ENCODE measurements at regions not wholly inside any gene's neighbourhood (a gene's known extent, or its start where the extent isn't known, plus 50 kb on each side); places are given as distances from the start of the nearest gene placed in this dataset.

DNA sequence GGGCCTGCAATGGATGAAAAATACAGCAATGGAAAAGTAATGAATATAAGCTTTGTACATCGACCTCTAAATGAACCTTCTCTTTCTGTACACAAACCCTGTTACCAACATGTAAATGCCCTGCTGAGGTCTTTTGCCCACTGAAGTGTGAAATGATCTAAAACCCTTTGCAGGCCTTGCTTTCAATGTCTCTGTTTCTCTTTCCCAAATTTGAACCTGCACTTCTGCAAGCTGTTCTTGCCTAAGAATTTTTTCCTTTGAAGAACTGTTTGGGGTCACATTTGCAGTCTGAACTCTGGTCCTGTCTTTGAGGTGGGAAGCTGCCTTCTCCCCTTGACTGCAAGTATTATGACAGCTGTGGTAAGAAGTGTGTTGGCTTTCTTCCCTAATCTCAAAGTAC lies 1237.1 kb downstream of the FAM181B start:
- DNase-seq: no peak

- no peak for DNase-seq
Observed at GRCh38 chr11:81495699-81496292, 1237.9 kb downstream of the FAM181B start.

GRCh38 chr11:81494431-81494830 lies 1239.2 kb downstream of the FAM181B start:
- no peak for DNase-seq

GRCh38 chr11:81492923-81493445 lies 1240.7 kb downstream of the FAM181B start:
- DNase-seq: no peak

DNA sequence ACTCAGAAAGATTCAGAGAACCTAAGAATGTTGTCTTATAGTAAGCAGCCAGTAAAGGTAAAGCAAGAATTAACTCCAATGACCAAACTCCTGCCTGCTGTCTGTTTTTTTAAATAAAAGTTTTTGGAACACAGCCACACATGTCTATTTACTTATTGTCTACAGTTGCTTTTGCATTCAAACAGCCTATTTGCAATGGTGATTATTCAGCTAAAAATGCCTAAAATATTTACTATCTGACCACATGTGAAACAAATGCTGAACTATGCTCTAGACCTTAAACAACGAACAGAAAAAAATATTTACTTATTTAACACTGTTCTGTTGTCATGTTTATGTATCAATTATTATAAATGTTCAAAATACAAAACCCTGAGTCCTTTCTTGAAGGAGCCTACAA lies 1246.6 kb downstream of the FAM181B start:
- no peak for DNase-seq

DNA sequence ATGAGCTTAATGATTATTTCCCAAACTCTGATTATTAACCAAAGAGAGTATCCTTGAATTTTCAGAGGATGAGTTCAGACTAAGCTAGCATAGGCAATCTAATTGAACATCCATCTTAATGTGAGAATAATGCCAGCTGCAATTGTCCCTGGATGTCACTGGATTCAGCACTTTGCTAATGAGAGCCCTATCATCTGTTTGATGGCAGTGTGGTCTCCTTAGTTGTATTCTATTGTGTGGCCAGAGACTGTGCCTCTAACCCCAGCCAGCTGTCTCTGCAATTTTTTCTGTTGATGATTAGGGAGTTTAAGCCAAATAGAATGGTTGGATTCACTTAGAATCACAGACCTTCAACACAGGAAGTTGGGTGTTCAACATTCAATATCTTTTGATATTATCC lies 1249.5 kb downstream of the FAM181B start:
- no peak for DNase-seq

DNA sequence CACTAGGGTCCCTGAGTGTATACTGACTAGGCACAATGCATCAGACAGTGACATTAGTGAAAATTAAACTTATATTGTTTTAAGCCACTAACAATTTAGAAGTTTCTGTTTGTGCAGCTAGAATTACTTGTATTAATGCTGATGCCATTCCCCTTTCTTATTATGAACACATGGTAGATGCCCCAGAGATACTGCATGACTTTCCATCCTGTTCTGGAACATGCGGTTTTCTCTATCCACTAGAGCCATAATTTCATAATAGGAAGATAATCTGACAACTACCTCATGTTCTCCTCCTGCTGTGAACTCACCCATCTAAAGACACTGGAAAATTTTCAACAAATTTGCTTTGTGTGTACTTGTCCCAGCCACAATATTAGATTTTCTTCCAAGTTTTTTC lies 1256.4 kb downstream of the FAM181B start:
- no peak for DNase-seq

GRCh38 chr11:81476345-81476744 lies 1257.3 kb downstream of the FAM181B start:
- DNase-seq: no peak

GRCh38 chr11:81472646-81473045 lies 1261.0 kb downstream of the FAM181B start:
- DNase-seq: no peak

- DNase-seq: no peak
Observed at GRCh38 chr11:81470446-81470845, 1263.2 kb downstream of the FAM181B start.

DNA sequence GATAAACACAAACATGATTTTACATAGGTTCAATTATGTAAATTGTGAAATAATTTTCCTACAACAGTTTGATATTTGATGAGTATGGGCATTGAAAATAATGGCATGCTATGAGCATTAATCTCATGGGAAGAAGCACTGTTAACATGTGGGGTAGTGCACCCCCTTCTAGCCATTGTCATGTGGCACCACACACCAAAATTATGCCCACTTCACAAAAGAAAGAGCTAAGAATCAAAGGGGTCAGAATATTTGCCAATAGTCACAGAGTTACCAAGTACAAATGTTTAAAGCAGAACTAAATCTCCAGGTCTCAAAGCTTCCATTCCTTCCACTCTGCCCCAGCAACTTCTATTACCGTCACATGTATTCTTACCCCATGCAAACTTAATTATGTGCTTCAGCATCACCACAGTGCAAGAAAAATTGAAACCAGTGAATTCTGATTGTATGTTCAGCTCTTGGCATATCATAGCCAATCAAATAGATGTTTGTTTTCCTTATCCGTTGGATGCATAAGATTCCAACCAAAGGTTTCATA lies 1273.8 kb downstream of the FAM181B start:
- no peak for DNase-seq

GRCh38 chr11:81449588-81450156 lies 1284.0 kb downstream of the FAM181B start:
- DNase-seq: no peak

- no peak for DNase-seq
Observed at GRCh38 chr11:81444297-81444696, 1289.4 kb downstream of the FAM181B start.

- no peak for DNase-seq
Observed at GRCh38 chr11:81432333-81432732, 1301.3 kb downstream of the FAM181B start.

- no peak for DNase-seq
Observed at GRCh38 chr11:81424822-81425221, 1308.8 kb downstream of the FAM181B start.

DNA sequence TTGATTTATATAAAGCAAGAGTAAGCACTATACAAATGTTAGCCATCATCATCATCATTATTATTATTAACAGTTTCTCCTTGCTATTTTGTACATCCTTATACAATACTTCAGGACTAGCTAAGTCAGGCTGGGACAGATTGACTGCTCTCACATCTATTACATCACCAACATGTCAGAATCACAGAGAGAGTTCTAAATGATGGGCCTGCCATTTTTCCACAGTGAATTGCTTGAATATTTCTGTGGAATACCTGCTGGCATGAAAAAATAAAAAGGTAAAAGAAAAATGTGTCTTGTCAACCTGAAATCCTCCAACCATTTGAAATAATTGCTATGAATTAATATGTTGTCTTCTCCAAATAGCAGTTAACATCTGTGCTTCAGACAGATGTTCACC lies 1311.3 kb downstream of the FAM181B start:
- DNase-seq: no peak

- no peak for DNase-seq
Observed at GRCh38 chr11:81421251-81421860, 1312.3 kb downstream of the FAM181B start.

DNA sequence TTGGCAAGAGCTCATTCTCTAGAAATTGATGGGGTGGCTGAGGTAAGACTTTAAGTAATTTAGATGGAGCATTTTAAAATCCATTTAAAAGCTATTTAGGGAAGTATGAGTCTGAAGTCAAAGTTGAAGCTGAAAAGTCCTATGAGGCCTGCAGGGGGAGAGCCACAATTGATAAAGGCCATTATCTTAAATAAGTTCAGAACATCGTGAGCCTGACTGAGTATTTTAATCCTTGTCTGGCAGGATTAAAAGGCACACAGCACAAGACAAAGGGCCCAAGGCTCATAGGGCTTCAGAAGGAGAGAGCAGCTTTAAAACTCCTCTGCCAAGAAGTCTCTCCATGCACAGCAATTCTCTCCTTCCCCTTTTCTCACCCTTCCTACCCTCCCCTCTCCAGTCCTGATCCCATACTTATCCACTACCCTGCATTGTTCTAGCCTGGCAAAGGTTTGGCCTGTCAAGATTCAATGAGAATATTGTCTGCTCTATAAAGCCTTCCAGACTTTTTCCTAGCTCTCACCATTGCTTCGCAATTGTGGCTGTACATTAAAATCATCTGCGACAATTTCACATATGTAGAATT lies 1312.9 kb downstream of the FAM181B start:
- DNase-seq: no peak

- DNase-seq: no peak
Observed at GRCh38 chr11:81397316-81397715, 1336.3 kb downstream of the FAM181B start.

GRCh38 chr11:81394311-81394710 lies 1339.4 kb downstream of the FAM181B start:
- no peak for DNase-seq

GRCh38 chr11:81388326-81388725 lies 1345.3 kb downstream of the FAM181B start:
- DNase-seq: no peak

GRCh38 chr11:81380395-81380794 lies 1353.3 kb downstream of the FAM181B start:
- no peak for DNase-seq

DNA sequence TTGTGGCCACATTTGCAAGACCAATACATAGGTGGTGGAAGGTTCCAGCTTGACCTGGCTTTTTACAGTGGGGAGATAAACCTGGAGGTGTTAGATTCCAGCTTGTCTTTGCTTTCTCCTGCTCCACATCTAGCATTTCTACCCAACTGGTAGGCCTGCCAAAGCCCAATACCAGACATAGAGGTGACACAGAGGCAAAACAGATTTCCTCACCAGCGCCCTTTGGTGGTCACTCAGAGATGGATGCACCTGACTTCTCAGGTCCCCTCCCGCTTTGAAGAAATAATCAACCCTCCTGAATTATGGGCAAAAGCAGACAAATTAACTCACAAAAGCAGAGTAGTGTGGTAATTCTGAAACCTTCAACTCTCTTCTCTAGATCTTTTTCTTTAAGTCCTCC lies 1356.2 kb downstream of the FAM181B start:
- no peak for DNase-seq

GRCh38 chr11:81373986-81374385 lies 1359.7 kb downstream of the FAM181B start:
- DNase-seq: no peak
